NCI-H2171 (cell line): ENCODE measurements at regions not wholly inside any gene's neighbourhood (a gene's known extent, or its start where the extent isn't known, plus 50 kb on each side); places are given as distances from the start of the nearest gene placed in this dataset.

Experiments
- DNase-seq: peaks from one replicate; lab custom pipeline; 2025; lab: John Stamatoyannopoulos, UW

GRCh38 chr5:3036041-3036788 lies 284.7 kb upstream of the IRX2 start:
- no peak for DNase-seq

GRCh38 chr5:3035452-3035851 lies 284.0 kb upstream of the IRX2 start:
- no peak for DNase-seq

GRCh38 chr5:3034881-3035280 lies 283.4 kb upstream of the IRX2 start:
- no peak for DNase-seq

- DNase-seq, result no peak
These were observed 283.0 kb upstream of the IRX2 start for GRCh38 chr5:3034449-3034848.

GRCh38 chr5:3033033-3033755 lies 281.7 kb upstream of the IRX2 start:
- DNase-seq, result no peak

GRCh38 chr5:3032513-3032912 lies 281.0 kb upstream of the IRX2 start:
- no peak for DNase-seq

- no peak for DNase-seq
These were observed 280.4 kb upstream of the IRX2 start for GRCh38 chr5:3031733-3032378.

GRCh38 chr5:3030511-3031165 lies 279.2 kb upstream of the IRX2 start:
- DNase-seq, result no peak

- DNase-seq, result no peak
These were observed 277.9 kb upstream of the IRX2 start for GRCh38 chr5:3029396-3029795.

- no peak for DNase-seq
These were observed 276.6 kb upstream of the IRX2 start for GRCh38 chr5:3027866-3028635.

GRCh38 chr5:3027185-3027865 lies 275.8 kb upstream of the IRX2 start:
- no peak for DNase-seq

GRCh38 chr5:3026651-3027050 lies 275.2 kb upstream of the IRX2 start:
- DNase-seq, result no peak

- no peak for DNase-seq
These were observed 274.6 kb upstream of the IRX2 start for GRCh38 chr5:3026099-3026498.

- DNase-seq, result no peak
These were observed 273.9 kb upstream of the IRX2 start for GRCh38 chr5:3025392-3025791.

GRCh38 chr5:3024976-3025375 lies 273.5 kb upstream of the IRX2 start:
- DNase-seq, result no peak

- no peak for DNase-seq
These were observed 273.1 kb upstream of the IRX2 start for GRCh38 chr5:3024554-3024953.

- DNase-seq, result no peak
These were observed 272.6 kb upstream of the IRX2 start for GRCh38 chr5:3024126-3024525.

GRCh38 chr5:3023656-3024055 lies 272.2 kb upstream of the IRX2 start:
- no peak for DNase-seq

- no peak for DNase-seq
These were observed 271.2 kb upstream of the IRX2 start for GRCh38 chr5:3022665-3023064.

- no peak for DNase-seq
These were observed 268.9 kb upstream of the IRX2 start for GRCh38 chr5:3020426-3020825.

GRCh38 chr5:3019045-3019444 lies 267.6 kb upstream of the IRX2 start:
- no peak for DNase-seq

GRCh38 chr5:3011764-3012017 lies 260.2 kb upstream of the IRX2 start:
- DNase-seq, result no peak
